ENCODE measurements at regions not wholly inside any gene's neighbourhood (a gene's known extent, or its start where the extent isn't known, plus 50 kb on each side); places are given as distances from the start of the nearest gene placed in this dataset.

DNA sequence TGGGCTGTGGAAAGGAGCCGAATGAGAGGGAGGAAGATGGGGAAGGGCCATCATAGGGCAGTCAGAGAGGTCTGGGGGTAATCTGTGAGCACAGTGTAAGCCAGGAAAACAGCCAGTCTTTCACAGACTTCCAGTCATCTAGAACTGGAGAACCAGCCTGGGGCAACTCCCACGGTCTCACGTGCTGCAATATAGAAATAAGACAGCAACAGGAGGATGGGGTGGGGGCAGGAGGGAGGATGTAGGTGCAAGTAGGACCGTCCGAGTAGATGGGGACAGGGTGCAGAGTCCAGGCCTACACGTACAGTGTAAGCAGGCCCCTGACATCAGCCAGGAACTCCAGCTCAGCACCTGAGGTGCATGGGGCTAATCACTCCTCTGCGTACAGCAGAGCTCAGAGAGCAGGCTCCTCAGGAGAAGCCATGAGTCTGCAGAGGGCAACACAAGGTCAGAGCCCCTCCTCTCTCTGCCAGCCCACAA, 58.2 kb upstream of the TNFAIP3 start:
- TF ChIP-seq REST (IDR thresholded peaks at IDR 0.05; ENCODE audit: low read depth) (no peak), USF1 (IDR thresholded peaks at IDR 0.05) (no peak), EGR1 (IDR thresholded peaks at IDR 0.05) (no peak), TEAD4 (IDR thresholded peaks at IDR 0.05) (no peak), ZBTB7A (IDR thresholded peaks at IDR 0.05; ENCODE audit: low read depth) (no peak)
